AG20443 (cell line): ENCODE measurements at regions not wholly inside any gene's neighbourhood (a gene's known extent, or its start where the extent isn't known, plus 50 kb on each side); places are given as distances from the start of the nearest gene placed in this dataset.

ENCODE experiments used
- DNase-seq: peaks from one replicate; pipeline ENCODE4 v3.0.0; 2012; ENCODE audit warnings: low spot score, mixed read lengths

GRCh38 chr6:82739303-82739702, 326.3 kb downstream of the UBE3D start:
- no peak for DNase-seq

GRCh38 chr6:82740072-82740471, 325.6 kb downstream of the UBE3D start:
- no peak for DNase-seq

GRCh38 chr6:82741325-82741995, 324.2 kb downstream of the UBE3D start:
- DNase-seq = peak; percentile 33

- DNase-seq = no peak
Measured at GRCh38 chr6:82741996-82742385, 323.6 kb downstream of the UBE3D start.

GRCh38 chr6:82744286-82745015, 321.2 kb downstream of the UBE3D start:
- DNase-seq = no peak

- DNase-seq = peak; percentile 71
Measured at GRCh38 chr6:82750556-82750955, 315.1 kb downstream of the UBE3D start.

- no peak for DNase-seq
Measured at GRCh38 chr6:82751718-82752117, 313.9 kb downstream of the UBE3D start.

GRCh38 chr6:82761674-82762345, 303.8 kb downstream of the UBE3D start:
- DNase-seq = no peak

- DNase-seq = no peak
Measured at GRCh38 chr6:82766476-82766875, 299.2 kb downstream of the UBE3D start.

- no peak for DNase-seq
Measured at GRCh38 chr6:82767037-82767436, 298.6 kb downstream of the UBE3D start.

GRCh38 chr6:82767447-82767846, 298.2 kb downstream of the UBE3D start:
- DNase-seq = no peak

- DNase-seq = no peak
Measured at GRCh38 chr6:82772851-82773717, 292.6 kb downstream of the UBE3D start.

GRCh38 chr6:82775361-82775760, 290.3 kb downstream of the UBE3D start:
- DNase-seq = no peak

- no peak for DNase-seq
Measured at GRCh38 chr6:82775981-82776380, 289.7 kb downstream of the UBE3D start.

- DNase-seq = no peak
Measured at GRCh38 chr6:82779041-82779440, 286.6 kb downstream of the UBE3D start.

GRCh38 chr6:82780334-82780733, 285.3 kb downstream of the UBE3D start:
- DNase-seq = no peak

- DNase-seq = no peak
Measured at GRCh38 chr6:82781620-82782204, 283.9 kb downstream of the UBE3D start.

GRCh38 chr6:82783587-82784236, 281.9 kb downstream of the UBE3D start:
- no peak for DNase-seq

GRCh38 chr6:82785206-82785605, 280.4 kb downstream of the UBE3D start:
- DNase-seq = no peak

GRCh38 chr6:82786248-82786647, 279.4 kb downstream of the UBE3D start:
- no peak for DNase-seq

GRCh38 chr6:82795940-82796339, 269.7 kb downstream of the UBE3D start:
- DNase-seq = no peak
